Esophagus squamous epithelium (tissue), 5 donors: ENCODE measurements at regions not wholly inside any gene's neighbourhood (a gene's known extent, or its start where the extent isn't known, plus 50 kb on each side); places are given as distances from the start of the nearest gene placed in this dataset.

ENCODE experiments used
- DNase-seq: peaks from one replicate; lab custom pipeline; 2025; lab: John Stamatoyannopoulos, UW
- H3K27ac ChIP-seq, 4 donors: fragments of 200-600 bp; sonication (generic); one replicate each; pipeline ENCODE4 v1.5.1; 2016 to 2019; ENCODE audit warnings: mild to moderate bottlenecking in 1 of 4
- H3K27me3 ChIP-seq, 4 donors: fragments of 200-600 bp; sonication (generic); 1 replicate in 3 of 4; 2 replicates in 1 of 4; pipeline versions ENCODE4 v1.5.1 to v1.6.0; 2017 to 2021; ENCODE audit warnings: antibody characterized with exemption in 1 of 4
- H3K36me3 ChIP-seq, 3 donors: fragments of 200-600 bp; sonication (generic); one replicate each; pipeline ENCODE4 v1.5.1; 2016 to 2019
- H3K4me1 ChIP-seq, 3 donors: fragments of 200-600 bp; sonication (generic); one replicate each; pipeline ENCODE4 v1.5.1; 2017 to 2019
- H3K4me3 ChIP-seq, 4 donors: fragments of 200-600 bp; sonication (generic); 1 replicate in 3 of 4; 2 replicates in 1 of 4; pipeline ENCODE4 v1.5.1; 2016 to 2019; ENCODE audit warnings: mild to moderate bottlenecking in 2 of 4, moderate library complexity in 1 of 4
- H3K9me3 ChIP-seq, 3 donors: fragments of 200-600 bp; sonication (generic); one replicate each; pipeline ENCODE4 v1.5.1; 2016 to 2019
- CTCF ChIP-seq, 6 experiments: fragments of 450-650 bp in 4 of 6; fragments of 200-600 bp in 2 of 6; sonication (generic) in 2 of 6; IDR thresholded peaks; one replicate each; pipeline ENCODE4 v1.5.1; 2016 to 2019; ENCODE audit warnings: antibody characterized with exemption in 6 of 6, mild to moderate bottlenecking in 4 of 6, moderate library complexity in 4 of 6
- POLR2A ChIP-seq, 4 donors: fragments of 450-650 bp; IDR thresholded peaks; one replicate each; pipeline ENCODE4 v1.6.1; 2017; ENCODE audit warnings: antibody characterized with exemption in 4 of 4, mild to moderate bottlenecking in 4 of 4, moderate library complexity in 3 of 4
- WGBS, 2 donors: methylation state at CpG; one replicate each; pipeline ENCODE4 v1.1.5; 2018; 5-methylcytosine and 5-hydroxymethylcytosine counted together
- intact Hi-C: fragments of 100-400 bp; cut with DNase I; formaldehyde crosslinking; loops from one replicate; pipeline ENCODE4 v1.15.0; 2022
- donor health status: DM: yes; HTN: yes; CAD: no.

- intact Hi-C loops = no loop called here
- no peak for TF ChIP-seq POLR2A (IDR thresholded peaks at IDR 0.05)
- no peak for TF ChIP-seq CTCF (IDR thresholded peaks at IDR 0.05)
- Histone ChIP-seq H3K27ac (no peak overlapping the region), H3K9me3 (no peaks in the 10 kb centered on the region), H3K27me3 (no peaks in the 10 kb centered on the region), H3K36me3 (no peaks in the 10 kb centered on the region), H3K4me1 (no peaks in the 10 kb centered on the region), H3K4me3 (no peak overlapping the region)
- WGBS, 2 donors = 21 to 46% methylated on average over 1 of the region's 1 CpG
- DNase-seq = no peak
Observed at GRCh38 chr7:80403686-80404241, 108.1 kb downstream of the GNAT3 start.

- Histone ChIP-seq H3K27me3 (no peaks in the 10 kb centered on the region), H3K36me3 (no peaks in the 10 kb centered on the region), H3K27ac (no peak overlapping the region), H3K9me3 (no peaks in the 10 kb centered on the region), H3K4me1 (no peaks in the 10 kb centered on the region), H3K4me3 (no peak overlapping the region)
- no peak for TF ChIP-seq POLR2A (IDR thresholded peaks at IDR 0.05)
- no peak for TF ChIP-seq CTCF (IDR thresholded peaks at IDR 0.05)
- WGBS, 2 donors = 83 to 93% methylated on average over 1 of the region's 1 CpG
- no peak for DNase-seq
- intact Hi-C loops = no loop called here
Observed at GRCh38 chr7:80401708-80402107, 110.2 kb downstream of the GNAT3 start.

GRCh38 chr7:80393786-80394185, 118.1 kb downstream of the GNAT3 start:
- no peak for TF ChIP-seq CTCF (IDR thresholded peaks at IDR 0.05)
- no peak for TF ChIP-seq POLR2A (IDR thresholded peaks at IDR 0.05)
- H3K27me3 ChIP-seq = no peaks in the 10 kb centered on the region
- intact Hi-C loops = no loop called here
- 79 to 94% methylated on average over 2 of the region's 2 CpGs for WGBS, 2 donors
- H3K9me3 ChIP-seq = no peaks in the 10 kb centered on the region
- no peaks in the 10 kb centered on the region for H3K4me1 ChIP-seq
- no peaks in the 10 kb centered on the region for H3K36me3 ChIP-seq
- H3K4me3 ChIP-seq = no peak overlapping the region
- no peak for DNase-seq
- H3K27ac ChIP-seq = no peak overlapping the region

- intact Hi-C loops = no loop called here
- DNase-seq = no peak
- no peaks in the 10 kb centered on the region for H3K27me3 ChIP-seq
- H3K36me3 ChIP-seq = no peaks in the 10 kb centered on the region
- H3K9me3 ChIP-seq = no peaks in the 10 kb centered on the region
- TF ChIP-seq POLR2A (IDR thresholded peaks at IDR 0.05) = no peak
- TF ChIP-seq CTCF (IDR thresholded peaks at IDR 0.05) = peak in 5 of 6 experiments; percentile 41 to 76 (median 61)
- H3K27ac ChIP-seq = no peak overlapping the region
- H3K4me1 ChIP-seq = peaks cover 0 to 6% (median 0%) of the 10 kb centered on the region in 3 donors
- H3K4me3 ChIP-seq = no peak overlapping the region
- WGBS, 2 donors = 71 to 78% methylated on average over 3 to 4 of the region's 4 CpGs
Observed at GRCh38 chr7:80392229-80393169, 119.4 kb downstream of the GNAT3 start.

GRCh38 chr7:80387634-80388193, 124.2 kb downstream of the GNAT3 start:
- H3K36me3 ChIP-seq = no peaks in the 10 kb centered on the region
- intact Hi-C loops = no loop called here
- no peak overlapping the region for H3K27ac ChIP-seq
- H3K27me3 ChIP-seq = no peaks in the 10 kb centered on the region
- 46 to 47% methylated on average over 4 of the region's 4 CpGs for WGBS, 2 donors
- no peak for DNase-seq
- peaks cover 0 to 18% (median 0%) of the 10 kb centered on the region in 3 donors for H3K4me1 ChIP-seq
- no peak overlapping the region for H3K4me3 ChIP-seq
- TF ChIP-seq POLR2A (IDR thresholded peaks at IDR 0.05) (no peak), CTCF (IDR thresholded peaks at IDR 0.05) (no peak)
- H3K9me3 ChIP-seq = no peaks in the 10 kb centered on the region
